NT2/D1 (cell line): ENCODE measurements at regions not wholly inside any gene's neighbourhood (a gene's known extent, or its start where the extent isn't known, plus 50 kb on each side); places are given as distances from the start of the nearest gene placed in this dataset.

Source experiments
- DNase-seq: peaks from one replicate; pipeline ENCODE4 v3.0.0-alpha.2; 2011; ENCODE audit warnings: low read depth, low spot score
- H3K27me3 ChIP-seq: 2 replicates; pipeline ENCODE4 v1.6.0; 2011; ENCODE audit warnings: mild to moderate bottlenecking; ENCODE audit not compliant: insufficient read length, insufficient read depth
- H3K36me3 ChIP-seq: 2 replicates; pipeline ENCODE4 v1.6.1; 2011; ENCODE audit warnings: mild to moderate bottlenecking, low read length, mixed read lengths; ENCODE audit not compliant: insufficient read depth, insufficient read length
- H3K4me1 ChIP-seq: 2 replicates; pipeline ENCODE4 v1.5.1; 2011; ENCODE audit not compliant: insufficient read depth, insufficient read length
- H3K4me3 ChIP-seq: 2 replicates; pipeline ENCODE4 v1.5.1; 2011; ENCODE audit warnings: low read depth; ENCODE audit not compliant: insufficient read length
- H3K9ac ChIP-seq: 2 replicates; pipeline ENCODE4 v1.6.0; 2011; ENCODE audit warnings: low read depth; ENCODE audit not compliant: insufficient read length
- H3K9me3 ChIP-seq: 2 replicates; pipeline ENCODE4 v1.5.1; 2011; ENCODE audit warnings: mild to moderate bottlenecking, low read length; ENCODE audit not compliant: insufficient read depth
- SUZ12 ChIP-seq: IDR thresholded peaks from 2 replicates; pipeline ENCODE4 v1.6.1; 2011; ENCODE audit not compliant: insufficient read length, insufficient read depth; ENCODE audit errors: extremely low read depth
- YY1 ChIP-seq: IDR thresholded peaks from 2 replicates; pipeline ENCODE4 v1.6.1; 2011; ENCODE audit not compliant: insufficient read length, insufficient read depth
- ZNF274 ChIP-seq: IDR thresholded peaks from 2 replicates; pipeline ENCODE4 v1.6.1; 2011; ENCODE audit warnings: mild to moderate bottlenecking, low read depth, low read length

- no peak for DNase-seq
- TF ChIP-seq YY1 (no peak), ZNF274 (no peak), SUZ12 (no peak)
- Histone ChIP-seq H3K27me3 (no peaks in the 10 kb centered on the region), H3K4me3 (no peak overlapping the region), H3K9me3 (no peaks in the 10 kb centered on the region), H3K36me3 (no peaks in the 10 kb centered on the region), H3K9ac (no peak overlapping the region), H3K4me1 (no peaks in the 10 kb centered on the region)
Measured at GRCh38 chr2:56113382-56113975, 70.3 kb upstream of the CCDC85A start.

DNA sequence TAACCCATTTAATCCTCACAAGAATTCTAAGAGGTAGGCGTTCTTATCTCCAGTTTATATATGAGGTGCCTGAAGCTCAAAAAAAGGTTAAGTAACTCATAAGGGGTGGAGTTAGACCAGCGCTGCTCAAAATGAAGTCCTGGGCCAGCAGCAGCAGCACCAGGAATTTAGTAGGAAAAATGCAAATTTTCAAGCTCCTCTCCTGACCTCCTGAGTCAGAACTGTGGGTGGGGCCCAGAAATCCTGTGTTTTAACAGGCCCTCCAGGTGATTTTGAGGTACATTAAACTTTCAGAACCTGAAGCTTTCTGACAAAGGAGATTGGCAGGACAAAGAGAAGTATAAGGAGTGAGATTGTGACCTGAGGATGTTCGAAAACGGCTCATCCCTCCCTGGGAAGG is 66.0 kb upstream of the CCDC85A start:
- TF ChIP-seq ZNF274 (no peak), YY1 (no peak), SUZ12 (no peak)
- Histone ChIP-seq H3K27me3 (no peaks in the 10 kb centered on the region), H3K4me3 (no peak overlapping the region), H3K9me3 (no peaks in the 10 kb centered on the region), H3K4me1 (peaks cover 3% of the 10 kb centered on the region), H3K36me3 (no peaks in the 10 kb centered on the region), H3K9ac (peak overlapping the region; percentile 25)
- no peak for DNase-seq

GRCh38 chr2:56118474-56118873 is 65.3 kb upstream of the CCDC85A start:
- TF ChIP-seq YY1 (no peak), ZNF274 (no peak), SUZ12 (no peak)
- Histone ChIP-seq H3K4me3 (peak overlapping the region; percentile 8), H3K9ac (no peak overlapping the region), H3K36me3 (no peaks in the 10 kb centered on the region), H3K9me3 (no peaks in the 10 kb centered on the region), H3K27me3 (no peaks in the 10 kb centered on the region), H3K4me1 (peaks cover 3% of the 10 kb centered on the region)
- DNase-seq: no peak

GRCh38 chr2:56121995-56122394 is 61.8 kb upstream of the CCDC85A start:
- no peak overlapping the region for H3K4me3 ChIP-seq
- no peaks in the 10 kb centered on the region for H3K9me3 ChIP-seq
- H3K9ac ChIP-seq: no peak overlapping the region
- TF ChIP-seq ZNF274 (no peak), YY1 (no peak)
- peaks cover 3% of the 10 kb centered on the region for H3K4me1 ChIP-seq
- H3K27me3 ChIP-seq: no peaks in the 10 kb centered on the region
- no peaks in the 10 kb centered on the region for H3K36me3 ChIP-seq
- DNase-seq: no peak

DNA sequence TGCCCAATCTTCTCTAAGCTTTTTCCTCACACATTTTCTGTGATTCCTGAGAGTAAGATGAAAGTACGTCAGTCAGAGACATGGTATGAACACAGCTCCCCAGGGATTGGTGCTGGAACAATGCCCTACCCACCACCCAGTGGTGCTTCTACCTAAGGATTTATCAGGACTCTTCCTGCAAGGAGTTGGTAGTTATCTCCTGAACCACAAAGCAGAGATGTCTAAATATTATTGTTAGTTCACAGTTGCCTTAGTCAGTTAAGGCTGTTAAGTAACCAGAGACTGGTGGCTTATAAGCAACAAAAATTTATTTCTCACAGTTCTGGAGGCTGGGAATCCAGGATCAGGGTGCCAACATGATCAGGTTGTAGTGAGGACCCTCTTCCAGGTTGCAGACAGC is 60.3 kb upstream of the CCDC85A start:
- no peak for TF ChIP-seq ZNF274
- no peak for TF ChIP-seq SUZ12
- TF ChIP-seq YY1: no peak
- no peak for DNase-seq
- no peak overlapping the region for H3K9ac ChIP-seq
- no peaks in the 10 kb centered on the region for H3K27me3 ChIP-seq
- H3K36me3 ChIP-seq: no peaks in the 10 kb centered on the region
- peaks cover 3% of the 10 kb centered on the region for H3K4me1 ChIP-seq
- no peak overlapping the region for H3K4me3 ChIP-seq
- no peaks in the 10 kb centered on the region for H3K9me3 ChIP-seq

DNA sequence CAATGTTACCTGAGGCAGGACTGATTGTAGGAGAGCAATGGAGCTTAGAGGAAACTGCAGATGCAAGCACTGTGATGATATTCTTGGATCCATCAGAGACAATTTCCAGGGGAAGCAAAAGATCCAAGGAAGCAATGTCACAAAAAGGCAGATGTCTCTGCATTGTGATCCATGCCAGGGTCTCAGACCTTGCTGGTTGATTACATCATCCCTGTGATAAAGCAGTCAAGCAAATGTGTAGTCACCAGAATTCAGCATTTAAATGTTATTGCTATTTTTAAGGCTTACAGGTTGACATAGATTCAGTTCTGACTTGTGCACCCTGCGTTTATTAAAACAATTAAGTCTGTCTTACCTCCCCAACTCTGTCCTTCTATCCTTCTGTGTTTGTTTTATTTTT is 56.8 kb upstream of the CCDC85A start:
- no peak for DNase-seq
- no peaks in the 10 kb centered on the region for H3K27me3 ChIP-seq
- H3K9ac ChIP-seq: no peak overlapping the region
- no peaks in the 10 kb centered on the region for H3K9me3 ChIP-seq
- no peak overlapping the region for H3K4me3 ChIP-seq
- no peaks in the 10 kb centered on the region for H3K4me1 ChIP-seq
- no peak for TF ChIP-seq YY1
- no peak for TF ChIP-seq SUZ12
- no peak for TF ChIP-seq ZNF274
- H3K36me3 ChIP-seq: no peaks in the 10 kb centered on the region

- Histone ChIP-seq H3K4me3 (no peak overlapping the region), H3K4me1 (no peaks in the 10 kb centered on the region), H3K36me3 (no peaks in the 10 kb centered on the region), H3K9ac (no peak overlapping the region), H3K9me3 (no peaks in the 10 kb centered on the region), H3K27me3 (no peaks in the 10 kb centered on the region)
- TF ChIP-seq YY1: no peak
- TF ChIP-seq ZNF274: no peak
- no peak for TF ChIP-seq SUZ12
- DNase-seq: no peak
Measured at GRCh38 chr2:56127463-56128152, 56.2 kb upstream of the CCDC85A start.

GRCh38 chr2:56128235-56128634 is 55.6 kb upstream of the CCDC85A start:
- no peaks in the 10 kb centered on the region for H3K4me1 ChIP-seq
- TF ChIP-seq ZNF274: no peak
- TF ChIP-seq SUZ12: no peak
- H3K9me3 ChIP-seq: no peaks in the 10 kb centered on the region
- no peak for DNase-seq
- H3K4me3 ChIP-seq: no peak overlapping the region
- H3K9ac ChIP-seq: no peak overlapping the region
- H3K36me3 ChIP-seq: no peaks in the 10 kb centered on the region
- H3K27me3 ChIP-seq: no peaks in the 10 kb centered on the region
